GM06990 (cell line): ENCODE measurements at regions not wholly inside any gene's neighbourhood (a gene's known extent, or its start where the extent isn't known, plus 50 kb on each side); places are given as distances from the start of the nearest gene placed in this dataset.
A peak's percentile ranks its signal among the peaks of the same experiment; 100 is the strongest.

Experiments used
- DNase-seq: peaks from one replicate; pipeline ENCODE4 v3.0.0-alpha.2; 2011; ENCODE audit not compliant: insufficient read length; ENCODE audit errors: extremely low read depth
- H3K27me3 ChIP-seq: replicated peaks from 2 replicates; pipeline ENCODE4 v1.6.0; 2011; ENCODE audit warnings: low read length; ENCODE audit not compliant: control insufficient read depth, insufficient read depth
- H3K36me3 ChIP-seq: 2 replicates; pipeline ENCODE4 v1.5.1; 2011; ENCODE audit warnings: low read length; ENCODE audit not compliant: control insufficient read depth, insufficient read depth
- H3K4me3 ChIP-seq: replicated peaks from 2 replicates; pipeline ENCODE4 v1.5.1; 2011; ENCODE audit warnings: low read depth, mild to moderate bottlenecking, control low read depth, low read length
- CTCF ChIP-seq: IDR thresholded peaks from 2 replicates; pipeline ENCODE4 v1.5.1; 2011; ENCODE audit warnings: low read length, control low read depth, mild to moderate bottlenecking, inconsistent platforms; ENCODE audit not compliant: insufficient read depth, poor library complexity, severe bottlenecking

- no peak for DNase-seq
Observed at GRCh38 chr9:99690573-99690972, 131.1 kb upstream of the NR4A3 start.

GRCh38 chr9:99693888-99694287 lies 127.8 kb upstream of the NR4A3 start:
- DNase-seq = no peak
- Histone ChIP-seq H3K27me3 (no peaks in the 10 kb centered on the region), H3K36me3 (no peaks in the 10 kb centered on the region), H3K4me3 (no peak overlapping the region)
- TF ChIP-seq CTCF = no peak

More at GRCh38 chr9:99690573-99690972, 131.1 kb upstream of the NR4A3 start:
- Histone ChIP-seq H3K4me3 (no peak overlapping the region), H3K27me3 (no peaks in the 10 kb centered on the region), H3K36me3 (no peaks in the 10 kb centered on the region)
- no peak for TF ChIP-seq CTCF

- TF ChIP-seq CTCF = no peak
- Histone ChIP-seq H3K36me3 (no peaks in the 10 kb centered on the region), H3K27me3 (no peaks in the 10 kb centered on the region), H3K4me3 (no peak overlapping the region)
- no peak for DNase-seq
Observed at GRCh38 chr9:99694393-99694792, 127.3 kb upstream of the NR4A3 start.

GRCh38 chr9:99699396-99699795 lies 122.3 kb upstream of the NR4A3 start:
- Histone ChIP-seq H3K36me3 (no peaks in the 10 kb centered on the region), H3K4me3 (no peak overlapping the region), H3K27me3 (no peaks in the 10 kb centered on the region)
- DNase-seq = no peak
- TF ChIP-seq CTCF = no peak

- Histone ChIP-seq H3K27me3 (no peaks in the 10 kb centered on the region), H3K4me3 (no peak overlapping the region), H3K36me3 (no peaks in the 10 kb centered on the region)
- DNase-seq = no peak
- TF ChIP-seq CTCF = no peak
Observed at GRCh38 chr9:99712214-99712613, 109.5 kb upstream of the NR4A3 start.

- no peak overlapping the region for H3K4me3 ChIP-seq
- no peak for TF ChIP-seq CTCF
- H3K36me3 ChIP-seq = no peaks in the 10 kb centered on the region
- H3K27me3 ChIP-seq = no peaks in the 10 kb centered on the region
- peak; percentile 31 for DNase-seq
Observed at GRCh38 chr9:99713838-99714306, 107.8 kb upstream of the NR4A3 start.
